HG03521 (cell line): ENCODE measurements at regions not wholly inside any gene's neighbourhood (a gene's known extent, or its start where the extent isn't known, plus 50 kb on each side); places are given as distances from the start of the nearest gene placed in this dataset.
"Not testable (repeated sequence)": the region's sequence is repeated elsewhere in the genome, so short reads cannot be mapped to it uniquely, and the experiment has no call there.

Experiments
- ATAC-seq: cut with Tn5 transposase; IDR thresholded peaks from one replicate; pipeline ENCODE4 v1.9.1; 2021; ENCODE audit warnings: mild to moderate bottlenecking, moderate library complexity; ENCODE audit not compliant: unreplicated experiment

DNA sequence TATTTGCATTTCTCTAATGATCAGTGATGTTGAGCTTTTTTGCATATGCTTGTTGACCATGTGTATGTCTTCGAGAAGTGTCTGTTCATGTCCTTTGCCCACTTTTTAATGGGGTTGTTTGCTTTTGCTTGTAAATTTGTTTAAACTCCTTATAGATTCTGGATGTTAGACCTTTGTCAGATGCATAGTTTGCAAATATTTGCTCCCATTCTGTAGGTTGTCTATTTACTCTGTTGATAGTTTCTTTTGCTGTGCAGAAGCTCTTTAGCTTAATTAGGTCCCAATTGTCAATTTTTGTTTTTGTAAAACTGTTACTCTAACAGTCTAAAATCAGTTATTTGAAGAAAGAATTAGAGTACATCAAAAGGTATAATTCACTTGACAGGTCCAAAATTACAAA is 160.6 kb downstream of the LRIG3 start:
- ATAC-seq = not testable (repeated sequence)

GRCh38 chr12:58761308-58761707 is 159.0 kb downstream of the LRIG3 start:
- no peak for ATAC-seq

DNA sequence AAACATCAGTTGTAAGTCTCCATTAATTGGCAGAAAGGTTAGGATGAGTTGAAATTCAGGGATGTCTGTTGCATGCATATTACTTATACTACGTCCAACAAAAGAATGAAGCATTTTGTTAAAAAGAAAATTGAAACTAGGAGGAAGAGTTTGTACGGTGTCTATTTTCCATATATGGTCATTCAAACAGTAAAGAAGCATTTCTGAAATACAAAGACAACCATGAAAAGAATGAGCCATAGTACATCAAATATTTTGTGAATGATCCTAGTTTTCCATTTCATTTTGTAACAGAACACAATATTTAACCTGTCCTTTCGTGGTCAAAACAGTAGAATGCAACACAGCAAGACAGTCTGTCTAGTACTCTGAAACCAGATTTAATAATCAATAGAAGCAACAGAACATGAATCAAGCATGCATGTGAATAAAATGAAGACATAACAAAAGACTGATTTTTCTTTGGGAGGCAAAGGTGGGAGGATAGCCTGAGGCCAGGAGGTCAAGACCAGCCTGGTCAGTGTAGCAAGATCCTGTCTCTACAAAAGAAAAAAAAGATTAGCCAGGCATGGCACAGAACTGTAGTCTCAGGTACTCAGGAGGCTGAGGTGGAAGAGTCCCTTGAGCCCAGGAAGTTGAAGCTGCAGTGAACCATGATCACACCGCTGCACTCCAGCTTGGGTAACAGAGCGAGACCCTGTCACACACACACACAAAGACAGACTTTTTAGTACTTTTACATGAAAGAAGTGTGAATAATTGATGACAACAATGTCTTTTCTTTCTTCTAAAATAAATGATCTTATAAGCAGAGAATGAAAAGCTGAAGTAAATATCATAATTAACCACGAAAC is 156.0 kb downstream of the LRIG3 start:
- ATAC-seq = no peak

DNA sequence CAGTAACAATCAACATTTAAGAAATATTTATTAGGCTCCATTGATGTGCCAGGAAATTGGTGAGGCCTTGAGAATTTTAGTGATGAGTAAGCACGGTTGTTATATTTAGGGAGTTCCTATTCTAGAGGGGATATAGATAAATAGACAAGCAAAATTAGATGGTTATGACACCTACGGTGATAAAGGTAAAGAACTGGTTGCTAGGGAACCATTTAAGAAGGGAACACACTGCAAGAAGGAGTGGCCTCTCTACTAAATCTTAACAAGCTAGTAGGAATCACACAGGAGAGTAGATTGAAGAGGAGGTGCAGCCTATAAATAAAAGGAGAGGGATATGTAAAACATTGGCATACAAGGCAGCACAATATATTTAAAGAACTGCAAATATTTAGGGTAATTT is 155.2 kb downstream of the LRIG3 start:
- ATAC-seq = no peak

DNA sequence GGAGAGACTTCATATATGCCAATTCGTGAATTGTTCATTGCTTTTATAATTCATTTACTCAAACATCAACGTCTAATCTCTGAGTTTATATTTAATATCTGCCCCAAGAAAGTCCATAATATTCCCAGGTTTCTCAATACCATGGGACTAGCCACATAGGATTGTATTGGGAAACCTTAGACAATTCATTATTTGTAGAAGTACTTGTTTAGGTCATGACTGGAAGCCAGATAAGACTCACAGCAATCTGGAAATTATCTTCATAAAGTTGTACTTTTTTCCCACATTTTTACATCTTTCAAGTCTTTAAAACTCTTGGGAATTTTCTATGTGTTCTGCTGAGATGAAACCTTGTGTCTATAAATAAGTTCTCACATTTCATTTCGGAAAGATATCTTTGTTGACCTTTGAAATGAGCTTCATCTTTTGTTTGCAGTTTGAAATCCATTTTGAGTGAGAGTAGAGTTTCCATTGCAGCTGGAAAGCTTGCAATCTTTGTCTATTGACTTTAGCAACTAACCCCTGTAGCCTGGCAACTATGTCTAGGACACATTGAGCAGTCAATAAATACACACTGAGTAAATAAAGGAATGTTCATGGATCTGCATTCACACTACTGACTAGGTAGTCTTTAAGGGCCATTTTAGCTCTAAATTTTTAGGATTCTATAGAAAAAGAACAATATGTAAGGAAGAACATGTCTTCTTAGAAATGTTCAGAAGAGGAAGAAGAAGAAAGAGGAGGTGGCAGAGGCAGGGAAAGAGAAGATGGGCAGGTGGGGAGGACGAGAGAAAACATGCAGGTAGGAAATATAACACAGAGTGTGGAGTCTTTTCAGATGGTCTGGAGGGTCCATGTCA is 154.4 kb downstream of the LRIG3 start:
- ATAC-seq = no peak

- no peak for ATAC-seq
These were observed 153.8 kb downstream of the LRIG3 start for GRCh38 chr12:58766513-58766870.

DNA sequence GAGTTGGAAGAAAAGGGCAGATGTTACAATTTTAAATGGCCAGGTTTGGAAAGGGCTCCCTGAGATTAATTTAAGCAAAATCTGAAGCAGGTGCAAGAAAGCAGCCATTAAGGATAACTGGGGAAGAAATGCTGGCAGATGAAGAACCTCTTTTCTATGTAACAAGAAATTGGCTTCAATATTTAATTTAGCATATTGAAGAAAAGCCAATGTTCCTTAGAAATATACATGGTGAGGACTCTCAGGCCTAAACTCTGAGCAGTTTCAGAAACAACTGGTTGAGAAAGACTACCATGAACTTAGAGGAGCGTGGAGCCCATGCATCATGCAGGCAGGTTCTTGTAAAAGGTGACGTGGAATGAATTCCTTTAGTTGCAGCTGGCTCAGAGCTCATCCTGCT is 152.8 kb downstream of the LRIG3 start:
- ATAC-seq = no peak

- ATAC-seq = no peak
These were observed 146.3 kb downstream of the LRIG3 start for GRCh38 chr12:58773986-58774385.

DNA sequence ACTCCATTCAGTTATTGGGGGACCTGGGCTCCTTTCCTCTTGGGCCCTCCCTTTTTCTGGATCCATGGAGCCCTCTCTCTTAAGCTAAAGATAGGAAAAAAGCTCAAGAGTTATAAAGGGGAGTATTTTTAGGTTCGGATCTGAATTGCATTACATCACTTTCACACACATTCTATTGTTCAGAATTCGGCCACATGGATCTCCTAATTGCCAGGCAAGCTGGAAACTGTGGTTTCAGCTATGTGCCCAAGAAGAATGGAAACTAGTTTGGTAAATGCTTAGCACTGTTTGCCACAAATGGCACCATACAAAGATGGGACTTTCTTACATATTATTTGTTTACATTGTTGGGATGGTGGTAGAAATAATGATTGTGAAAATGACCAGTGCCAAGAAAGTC is 145.6 kb downstream of the LRIG3 start:
- ATAC-seq = no peak

- no peak for ATAC-seq
These were observed 144.9 kb downstream of the LRIG3 start for GRCh38 chr12:58775396-58775795.

GRCh38 chr12:58776144-58776543 is 144.2 kb downstream of the LRIG3 start:
- no peak for ATAC-seq

DNA sequence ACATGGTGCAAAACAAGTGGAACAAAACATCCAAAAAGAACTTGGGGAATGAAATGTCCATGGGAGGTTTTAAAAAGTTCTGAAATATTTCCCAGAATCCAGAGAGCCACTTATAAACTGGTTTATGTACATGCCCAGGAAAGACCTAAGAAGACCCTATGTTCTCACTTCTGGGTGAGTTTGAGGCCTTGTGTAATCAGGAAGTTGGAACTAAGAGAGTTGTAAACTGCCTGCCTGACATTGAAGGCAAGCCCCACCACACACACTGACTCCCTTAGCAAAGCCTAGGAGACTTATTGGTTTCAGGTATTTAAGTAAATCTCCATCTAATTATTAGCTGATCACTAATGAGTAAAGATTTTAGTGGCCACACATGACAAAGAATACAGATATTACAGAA is 142.5 kb downstream of the LRIG3 start:
- ATAC-seq = no peak

GRCh38 chr12:58781609-58782008 is 138.7 kb downstream of the LRIG3 start:
- no peak for ATAC-seq

DNA sequence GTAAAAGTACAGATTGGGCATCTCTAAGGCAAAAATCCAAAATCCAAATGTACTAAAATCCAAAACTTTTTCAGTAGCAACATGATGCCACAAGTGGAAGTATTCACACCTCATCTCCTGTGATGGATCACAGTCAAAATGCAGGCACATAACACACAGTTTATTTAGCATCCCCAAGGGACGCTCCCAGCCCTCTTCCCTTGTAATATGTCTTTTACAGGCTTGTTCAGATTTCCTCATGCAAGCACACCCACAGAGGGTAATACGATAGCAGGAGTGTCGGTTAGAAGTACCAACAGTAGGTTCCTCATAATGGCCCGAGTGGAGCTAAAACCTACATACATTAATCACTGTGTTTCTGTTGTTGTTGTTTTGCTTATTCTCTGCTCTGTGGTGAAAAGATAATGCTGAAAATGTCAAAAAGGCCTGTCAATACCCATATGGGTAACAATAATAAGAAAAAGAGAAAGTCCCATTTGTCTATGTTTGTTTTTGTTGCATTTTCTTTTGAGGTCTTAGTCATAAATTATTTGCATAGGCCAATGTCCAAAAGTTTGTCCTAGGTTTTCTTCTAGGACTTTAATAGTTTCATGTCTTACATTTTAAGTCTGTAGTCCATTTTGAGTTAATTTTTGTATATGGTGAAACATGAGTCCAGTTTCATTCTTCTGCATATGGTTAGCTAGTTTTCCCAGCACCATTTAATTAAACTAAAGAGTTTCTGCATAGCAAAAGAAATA is 133.1 kb downstream of the LRIG3 start:
- no peak for ATAC-seq

GRCh38 chr12:58794859-58795258 is 125.4 kb downstream of the LRIG3 start:
- ATAC-seq = no peak

DNA sequence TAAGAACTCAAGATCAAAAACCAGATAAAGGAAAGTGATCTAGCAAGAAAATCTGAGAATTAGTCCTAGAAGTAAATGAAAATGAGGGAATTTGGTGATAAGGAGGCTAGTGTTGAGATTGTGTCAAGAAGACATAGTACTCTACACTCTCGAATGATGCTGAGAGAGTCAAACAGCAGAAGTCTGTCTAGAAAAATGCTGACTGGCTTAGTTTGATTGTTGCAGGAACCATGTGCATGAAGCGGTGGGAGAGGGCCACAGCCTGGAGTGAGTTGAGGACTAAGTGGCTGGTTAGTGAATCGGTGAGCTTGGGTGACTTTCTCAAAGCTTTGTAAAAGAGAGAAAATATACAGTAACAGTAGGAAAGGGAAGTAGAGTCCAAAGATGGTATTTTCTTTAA is 124.5 kb downstream of the LRIG3 start:
- no peak for ATAC-seq

- no peak for ATAC-seq
These were observed 118.3 kb downstream of the LRIG3 start for GRCh38 chr12:58801986-58802385.

GRCh38 chr12:58803908-58804307 is 116.4 kb downstream of the LRIG3 start:
- no peak for ATAC-seq

GRCh38 chr12:58804749-58805148 is 115.6 kb downstream of the LRIG3 start:
- peak; percentile 66 for ATAC-seq

GRCh38 chr12:58809064-58809607 is 111.2 kb downstream of the LRIG3 start:
- no peak for ATAC-seq

DNA sequence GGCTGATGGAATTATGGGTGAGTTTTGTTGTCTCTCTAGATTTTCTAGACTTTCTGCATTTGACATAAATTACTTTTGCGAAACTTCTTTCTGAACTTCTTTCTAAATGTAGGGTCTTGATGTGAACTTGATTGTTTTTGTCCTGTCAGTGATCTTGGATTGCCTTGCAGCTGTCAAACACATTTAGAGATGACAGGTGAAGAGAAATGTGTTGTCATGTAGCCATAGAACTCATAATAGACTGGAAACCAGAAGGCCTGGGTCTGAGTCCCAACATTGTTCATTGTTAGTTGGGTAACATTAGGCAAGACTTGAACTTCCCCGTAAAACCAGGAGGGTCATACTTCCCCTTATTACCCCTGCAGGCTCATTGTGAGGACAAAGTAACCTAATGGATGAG is 109.0 kb downstream of the LRIG3 start:
- no peak for ATAC-seq
